Transverse colon (tissue), 3 donors: ENCODE measurements at regions not wholly inside any gene's neighbourhood (a gene's known extent, or its start where the extent isn't known, plus 50 kb on each side); places are given as distances from the start of the nearest gene placed in this dataset.

ENCODE experiments used
- POLR2A ChIP-seq: fragments of 450-650 bp; IDR thresholded peaks from one replicate; pipeline ENCODE4 v1.6.1; 2016; ENCODE audit warnings: antibody characterized with exemption, mild to moderate bottlenecking, moderate library complexity
- POLR2AphosphoS5 ChIP-seq, 3 donors: sonication (generic); formaldehyde crosslinking; IDR thresholded peaks; one replicate each; pipeline ENCODE4 v1.6.1; 2016; ENCODE audit warnings: antibody characterized with exemption in 3 of 3

DNA sequence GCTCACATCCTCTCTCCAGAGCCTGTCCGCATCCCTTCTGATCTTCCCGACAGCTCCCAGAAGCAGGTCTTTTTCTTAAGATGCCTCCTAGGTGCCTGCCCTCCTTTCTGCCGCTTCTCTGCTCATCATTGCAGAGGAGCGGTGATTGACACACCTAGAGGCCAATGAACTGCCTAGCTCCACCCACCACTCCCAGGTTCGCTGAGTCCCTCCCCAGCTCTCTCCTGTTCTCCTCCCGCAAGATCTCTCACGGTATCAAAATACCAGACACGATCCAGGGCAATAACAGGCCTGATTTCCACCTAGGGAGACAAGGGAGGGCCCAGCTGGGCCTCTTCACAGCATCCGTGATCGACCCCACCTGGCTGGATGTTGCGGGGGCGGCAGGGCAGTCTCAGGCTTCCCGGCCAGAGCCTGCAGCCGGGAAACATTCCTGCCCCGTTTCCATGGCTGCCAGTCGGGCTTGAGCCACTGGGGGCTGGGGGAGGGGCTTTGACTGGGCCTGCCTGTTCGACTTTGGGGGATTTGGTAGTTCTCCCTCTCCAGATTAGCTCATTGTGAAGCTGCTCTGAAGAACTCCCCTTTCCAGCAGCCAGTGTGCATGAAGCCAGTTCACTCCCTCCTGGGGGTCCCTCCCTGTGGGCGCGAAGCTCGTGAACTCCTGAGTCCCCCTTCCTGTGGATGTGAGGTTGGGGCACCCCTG, 373.5 kb downstream of the RPS24 start:
- TF ChIP-seq POLR2AphosphoS5 (IDR thresholded peaks at IDR 0.05) (peak in 1 of 3 donors; percentile 45), POLR2A (no peak)
